ENCODE measurements at regions not wholly inside any gene's neighbourhood (a gene's known extent, or its start where the extent isn't known, plus 50 kb on each side); places are given as distances from the start of the nearest gene placed in this dataset.
"Not testable (repeated sequence)": the region's sequence is repeated elsewhere in the genome, so short reads cannot be mapped to it uniquely, and the experiment has no call there.

DNA sequence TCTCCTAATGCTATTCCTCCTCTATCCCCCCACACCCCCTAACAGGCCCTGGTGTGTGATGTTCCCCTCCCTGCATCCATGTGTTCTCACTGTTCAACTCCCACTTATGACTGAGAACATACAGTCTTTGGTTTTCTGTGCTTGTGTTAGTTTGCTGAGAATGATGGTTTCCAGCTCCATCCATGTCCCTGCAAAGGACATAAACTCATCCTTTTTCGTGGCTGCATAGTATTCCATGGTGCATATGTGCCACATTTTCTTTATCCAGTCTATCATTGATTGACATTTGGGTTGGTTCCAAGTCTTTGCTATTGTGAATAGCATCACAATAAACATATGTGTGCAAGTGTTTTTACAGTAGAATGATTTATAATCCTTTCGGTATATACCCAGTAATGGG lies 870.0 kb upstream of the SLC39A10 start:
- RAD21 ChIA-PET (ENCODE audit: unreplicated experiment); H3K27me3 ChIP-seq (replicated peaks in 1 of 2; ENCODE audit: control insufficient read depth in 2 of 2, insufficient read depth in 2 of 2, low read length in 1 of 2); H3K4me1 ChIP-seq (ENCODE audit: control insufficient read depth, insufficient read depth, low read length); H3K4me3 ChIP-seq; H3K27ac ChIP-seq (ENCODE audit: control insufficient read depth, insufficient read depth); H3K9me3 ChIP-seq (replicated peaks; ENCODE audit: control insufficient read depth, insufficient read depth, low read length); SMC1A ChIA-PET (ENCODE audit: uncharacterized antibody, unreplicated experiment); ATAC-seq; H3K79me2 ChIP-seq (ENCODE audit: control insufficient read depth, insufficient read depth, low read length); intact Hi-C loops (cut with micrococcal nuclease; ENCODE audit: unreplicated experiment); H3K9ac ChIP-seq (ENCODE audit: control insufficient read depth, insufficient read depth, low read length); BruUV-seq (replicated peaks); DNase-seq (ENCODE audit: low read depth, low spot score); FAIRE-seq; H3K36me3 ChIP-seq (ENCODE audit: control insufficient read depth in 2 of 2, insufficient read depth in 2 of 2, low read length in 1 of 2); in situ Hi-C loops (cut with MboI); H2AFZ ChIP-seq (ENCODE audit: control insufficient read depth, low read depth, low read length); H3K4me2 ChIP-seq (ENCODE audit: control insufficient read depth, insufficient read depth); H4K20me1 ChIP-seq (ENCODE audit: control insufficient read depth, insufficient read depth): not testable (repeated sequence)
- WGBS (ENCODE audit: insufficient coverage, insufficient replicate concordance, low lambda C conversion rate, missing lambda C conversion rate) = 46% methylated on average over 2 of the region's 2 CpGs
- ChIA-PET POLR2A (interaction anchor here (0.8 kb wide), 1 partner anchor 35 kb away, joined by 3 read pairs; no protein-coding TSS in a partner anchor), CTCF (interaction anchor here (1.3 kb wide), 1 partner anchor 27 kb away, joined by 3 read pairs; no protein-coding TSS in a partner anchor)

DNA sequence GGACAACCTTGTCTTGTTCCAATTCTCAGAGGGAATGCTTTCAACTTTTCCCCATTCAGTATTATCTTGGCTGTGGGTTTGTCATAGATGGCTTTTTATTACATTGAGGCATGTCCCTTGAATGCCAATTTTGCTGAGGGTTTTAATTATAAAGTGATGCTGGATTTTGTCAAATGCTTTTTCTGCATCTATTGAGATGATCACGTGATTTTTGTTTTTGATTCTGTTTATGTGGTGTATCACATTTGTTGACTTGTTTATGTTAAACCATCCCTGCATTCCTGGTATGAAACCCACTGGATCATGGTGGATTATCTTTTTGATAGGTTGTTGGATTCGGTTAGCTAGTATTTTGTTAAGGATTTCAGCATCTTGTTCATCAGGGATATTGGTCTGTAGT lies 885.6 kb upstream of the SLC39A10 start:
- FAIRE-seq, CTCF ChIA-PET: not testable (repeated sequence)

DNA sequence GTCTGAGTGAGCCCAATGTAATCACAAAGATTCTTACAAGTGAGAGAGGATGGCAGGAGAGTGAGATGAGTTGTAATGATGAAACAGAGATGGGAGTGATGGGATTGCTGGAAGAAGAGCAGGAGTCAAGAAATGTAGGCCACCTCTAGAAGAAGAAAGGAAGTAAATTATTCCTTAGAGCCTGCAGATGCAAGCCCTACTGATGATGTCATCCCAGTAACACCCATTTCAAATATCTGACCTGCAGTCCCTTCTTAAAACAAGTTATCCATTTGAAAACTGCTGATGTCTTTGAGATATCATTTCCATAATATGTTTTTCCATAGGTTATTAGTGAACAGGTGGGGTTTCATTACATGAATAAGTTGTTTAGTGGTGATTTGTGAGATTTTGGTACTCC lies 888.0 kb upstream of the SLC39A10 start:
- no peaks in the 10 kb centered on the region for H3K27me3 ChIP-seq (replicated peaks in 1 of 2; ENCODE audit: control insufficient read depth in 2 of 2, insufficient read depth in 2 of 2, low read length in 1 of 2)
- no peaks in the 10 kb centered on the region for H4K20me1 ChIP-seq (ENCODE audit: control insufficient read depth, insufficient read depth)
- ATAC-seq (no peak), FAIRE-seq (no peak), DNase-seq (ENCODE audit: low read depth, low spot score) (no peak)
- H3K4me3 ChIP-seq = no peak overlapping the region
- POLR2A ChIA-PET = no interaction called here
- no peaks in the 10 kb centered on the region for H3K79me2 ChIP-seq (ENCODE audit: control insufficient read depth, insufficient read depth, low read length)
- no peak overlapping the region for H2AFZ ChIP-seq (ENCODE audit: control insufficient read depth, low read depth, low read length)
- BruUV-seq (replicated peaks) = no TSS peak
- CTCF ChIA-PET = no interaction called here
- SMC1A ChIA-PET (ENCODE audit: uncharacterized antibody, unreplicated experiment) = no interaction called here
- no peaks in the 10 kb centered on the region for H3K36me3 ChIP-seq (ENCODE audit: control insufficient read depth in 2 of 2, insufficient read depth in 2 of 2, low read length in 1 of 2)
- no peaks in the 10 kb centered on the region for H3K4me1 ChIP-seq (ENCODE audit: control insufficient read depth, insufficient read depth, low read length)
- H3K27ac ChIP-seq (ENCODE audit: control insufficient read depth, insufficient read depth) = no peak overlapping the region
- intact Hi-C loops (cut with micrococcal nuclease; ENCODE audit: unreplicated experiment) (no loop called here), in situ Hi-C loops (cut with MboI) (no loop called here)
- no peak overlapping the region for H3K9ac ChIP-seq (ENCODE audit: control insufficient read depth, insufficient read depth, low read length)
- no peaks in the 10 kb centered on the region for H3K9me3 ChIP-seq (replicated peaks; ENCODE audit: control insufficient read depth, insufficient read depth, low read length)
- RAD21 ChIA-PET (ENCODE audit: unreplicated experiment) = no interaction called here
- no peak overlapping the region for H3K4me2 ChIP-seq (ENCODE audit: control insufficient read depth, insufficient read depth)
- TF ChIP-seq, protein P1, sequence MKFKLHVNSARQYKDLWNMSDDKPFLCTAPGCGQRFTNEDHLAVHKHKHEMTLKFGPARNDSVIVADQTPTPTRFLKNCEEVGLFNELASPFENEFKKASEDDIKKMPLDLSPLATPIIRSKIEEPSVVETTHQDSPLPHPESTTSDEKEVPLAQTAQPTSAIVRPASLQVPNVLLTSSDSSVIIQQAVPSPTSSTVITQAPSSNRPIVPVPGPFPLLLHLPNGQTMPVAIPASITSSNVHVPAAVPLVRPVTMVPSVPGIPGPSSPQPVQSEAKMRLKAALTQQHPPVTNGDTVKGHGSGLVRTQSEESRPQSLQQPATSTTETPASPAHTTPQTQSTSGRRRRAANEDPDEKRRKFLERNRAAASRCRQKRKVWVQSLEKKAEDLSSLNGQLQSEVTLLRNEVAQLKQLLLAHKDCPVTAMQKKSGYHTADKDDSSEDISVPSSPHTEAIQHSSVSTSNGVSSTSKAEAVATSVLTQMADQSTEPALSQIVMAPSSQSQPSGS (IDR thresholded peaks at IDR 0.05; ENCODE audit: low read length) = no peak
- TF ChIP-seq RAD51 (IDR thresholded peaks at IDR 0.05) (no peak), EGR1 (IDR thresholded peaks at IDR 0.05; ENCODE audit: borderline replicate concordance in 1 of 2, low read depth in 2 of 2, low read length in 2 of 2) (no peak), WRNIP1 (IDR thresholded peaks at IDR 0.05; ENCODE audit: borderline replicate concordance, low read depth, low read length) (no peak), CBX3 (IDR thresholded peaks at IDR 0.05; ENCODE audit: borderline replicate concordance, low read depth) (no peak), YY1 (IDR thresholded peaks at IDR 0.05; ENCODE audit: low read depth, low read length) (no peak), TARDBP (IDR thresholded peaks at IDR 0.05; ENCODE audit: borderline replicate concordance) (no peak), SREBF1 (IDR thresholded peaks at IDR 0.05; ENCODE audit: low read length) (no peak)
- TF ChIP-seq, protein P2, sequence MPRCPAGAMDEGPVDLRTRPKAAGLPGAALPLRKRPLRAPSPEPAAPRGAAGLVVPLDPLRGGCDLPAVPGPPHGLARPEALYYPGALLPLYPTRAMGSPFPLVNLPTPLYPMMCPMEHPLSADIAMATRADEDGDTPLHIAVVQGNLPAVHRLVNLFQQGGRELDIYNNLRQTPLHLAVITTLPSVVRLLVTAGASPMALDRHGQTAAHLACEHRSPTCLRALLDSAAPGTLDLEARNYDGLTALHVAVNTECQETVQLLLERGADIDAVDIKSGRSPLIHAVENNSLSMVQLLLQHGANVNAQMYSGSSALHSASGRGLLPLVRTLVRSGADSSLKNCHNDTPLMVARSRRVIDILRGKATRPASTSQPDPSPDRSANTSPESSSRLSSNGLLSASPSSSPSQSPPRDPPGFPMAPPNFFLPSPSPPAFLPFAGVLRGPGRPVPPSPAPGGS (IDR thresholded peaks at IDR 0.05; ENCODE audit: borderline replicate concordance, insufficient read depth, low read depth, low read length, poor library complexity, severe bottlenecking) = no peak

More for the DNA sequence above, 885.6 kb upstream of the SLC39A10 start:
- intact Hi-C loops (cut with micrococcal nuclease; ENCODE audit: unreplicated experiment); H3K36me3 ChIP-seq (ENCODE audit: control insufficient read depth in 2 of 2, insufficient read depth in 2 of 2, low read length in 1 of 2); H3K9ac ChIP-seq (ENCODE audit: control insufficient read depth, insufficient read depth, low read length); H3K4me1 ChIP-seq (ENCODE audit: control insufficient read depth, insufficient read depth, low read length); SMC1A ChIA-PET (ENCODE audit: uncharacterized antibody, unreplicated experiment); H3K79me2 ChIP-seq (ENCODE audit: control insufficient read depth, insufficient read depth, low read length); POLR2A ChIA-PET; RAD21 ChIA-PET (ENCODE audit: unreplicated experiment); H3K4me3 ChIP-seq; H3K4me2 ChIP-seq (ENCODE audit: control insufficient read depth, insufficient read depth); H3K27me3 ChIP-seq (replicated peaks in 1 of 2; ENCODE audit: control insufficient read depth in 2 of 2, insufficient read depth in 2 of 2, low read length in 1 of 2); ATAC-seq; BruUV-seq (replicated peaks); H3K27ac ChIP-seq (ENCODE audit: control insufficient read depth, insufficient read depth); H2AFZ ChIP-seq (ENCODE audit: control insufficient read depth, low read depth, low read length); DNase-seq (ENCODE audit: low read depth, low spot score); in situ Hi-C loops (cut with MboI); H3K9me3 ChIP-seq (replicated peaks; ENCODE audit: control insufficient read depth, insufficient read depth, low read length); H4K20me1 ChIP-seq (ENCODE audit: control insufficient read depth, insufficient read depth): not testable (repeated sequence)
- 0% methylated on average over 2 of the region's 2 CpGs for WGBS (ENCODE audit: insufficient coverage, insufficient replicate concordance, low lambda C conversion rate, missing lambda C conversion rate)
- peak; percentile 27; the same call in 1 of the 2 replicates for TF ChIP-seq RAD51 (IDR thresholded peaks at IDR 0.05)

Measured in GM12878 (cell line).